Suprapubic skin (tissue), 4 donors: ENCODE measurements at regions not wholly inside any gene's neighbourhood (a gene's known extent, or its start where the extent isn't known, plus 50 kb on each side); places are given as distances from the start of the nearest gene placed in this dataset.

Experiments used
- EP300 ChIP-seq: sonication (generic); formaldehyde crosslinking; IDR thresholded peaks from one replicate; pipeline ENCODE4 v1.6.1; 2017; ENCODE audit warnings: antibody characterized with exemption
- POLR2AphosphoS5 ChIP-seq, 3 donors: sonication (generic); formaldehyde crosslinking; IDR thresholded peaks; one replicate each; pipeline ENCODE4 v1.6.1; 2017; ENCODE audit warnings: antibody characterized with exemption in 3 of 3
- TF ChIP-seq, protein P1 (sequence below), 2 donors: fragments of 200-600 bp in 1 of 2; fragments of 450-650 bp in 1 of 2; sonication (generic) in 1 of 2; IDR thresholded peaks; one replicate each; pipeline ENCODE4 v1.5.1; 2016 to 2019; ENCODE audit warnings: antibody characterized with exemption in 2 of 2, mild to moderate bottlenecking in 1 of 2, moderate library complexity in 1 of 2

DNA sequence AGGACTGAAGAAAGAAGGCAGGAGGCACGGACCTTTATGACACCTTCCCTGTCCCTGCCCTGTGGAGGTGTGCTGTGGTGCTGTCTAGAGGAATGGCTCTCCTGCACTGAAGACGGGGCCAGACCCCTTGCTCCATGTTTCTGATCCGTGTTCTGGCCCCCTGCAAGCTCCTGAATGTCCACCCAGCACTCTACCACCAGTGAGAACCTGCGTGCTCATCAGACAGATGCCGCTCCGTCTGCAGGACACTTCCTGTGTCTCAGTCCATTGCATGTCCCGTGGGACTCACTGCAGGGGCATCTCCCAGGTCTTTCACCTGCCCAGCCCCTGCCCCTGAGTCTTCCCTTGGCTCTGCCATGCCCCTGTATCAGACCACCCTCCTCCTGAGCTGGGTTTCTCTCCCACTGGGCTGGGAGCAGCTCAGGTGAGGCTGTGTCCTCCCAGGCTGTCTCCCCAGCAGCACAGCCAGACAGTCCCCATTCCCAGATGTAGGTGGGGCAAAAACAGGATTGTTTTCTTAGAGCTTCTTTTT lies 278.3 kb upstream of the ZNF32 start:
- TF ChIP-seq, protein P1, sequence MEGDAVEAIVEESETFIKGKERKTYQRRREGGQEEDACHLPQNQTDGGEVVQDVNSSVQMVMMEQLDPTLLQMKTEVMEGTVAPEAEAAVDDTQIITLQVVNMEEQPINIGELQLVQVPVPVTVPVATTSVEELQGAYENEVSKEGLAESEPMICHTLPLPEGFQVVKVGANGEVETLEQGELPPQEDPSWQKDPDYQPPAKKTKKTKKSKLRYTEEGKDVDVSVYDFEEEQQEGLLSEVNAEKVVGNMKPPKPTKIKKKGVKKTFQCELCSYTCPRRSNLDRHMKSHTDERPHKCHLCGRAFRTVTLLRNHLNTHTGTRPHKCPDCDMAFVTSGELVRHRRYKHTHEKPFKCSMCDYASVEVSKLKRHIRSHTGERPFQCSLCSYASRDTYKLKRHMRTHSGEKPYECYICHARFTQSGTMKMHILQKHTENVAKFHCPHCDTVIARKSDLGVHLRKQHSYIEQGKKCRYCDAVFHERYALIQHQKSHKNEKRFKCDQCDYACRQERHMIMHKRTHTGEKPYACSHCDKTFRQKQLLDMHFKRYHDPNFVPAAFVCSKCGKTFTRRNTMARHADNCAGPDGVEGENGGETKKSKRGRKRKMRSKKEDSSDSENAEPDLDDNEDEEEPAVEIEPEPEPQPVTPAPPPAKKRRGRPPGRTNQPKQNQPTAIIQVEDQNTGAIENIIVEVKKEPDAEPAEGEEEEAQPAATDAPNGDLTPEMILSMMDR (IDR thresholded peaks at IDR 0.05) = no peak
- no peak for TF ChIP-seq EP300
- TF ChIP-seq POLR2AphosphoS5 (IDR thresholded peaks at IDR 0.05) = no peak
